Right atrium auricular region (tissue), 2 donors: ENCODE measurements at regions not wholly inside any gene's neighbourhood (a gene's known extent, or its start where the extent isn't known, plus 50 kb on each side); places are given as distances from the start of the nearest gene placed in this dataset.
"Not testable (repeated sequence)": the region's sequence is repeated elsewhere in the genome, so short reads cannot be mapped to it uniquely, and the experiment has no call there.

Source experiments
- DNase-seq: peaks from one replicate; pipeline ENCODE4 v3.0.0-alpha.2; 2019; ENCODE audit warnings: low spot score
- H3K27ac ChIP-seq, 2 donors: fragments of 200-600 bp; sonication (generic); 1 replicate in 1 of 2; 2 replicates in 1 of 2; pipeline ENCODE4 v1.5.1; 2016 to 2019
- H3K27me3 ChIP-seq, 2 donors: fragments of 200-600 bp; sonication (generic); one replicate each; pipeline versions ENCODE4 v1.5.1 to v1.6.0; 2017 to 2019
- H3K36me3 ChIP-seq: fragments of 200-600 bp; sonication (generic); one replicate; pipeline ENCODE4 v1.5.1; 2016
- H3K4me1 ChIP-seq, 2 donors: fragments of 200-600 bp; sonication (generic); one replicate each; pipeline versions ENCODE4 v1.5.1 to v1.6.0; 2017 to 2019
- H3K4me3 ChIP-seq, 2 donors: fragments of 200-600 bp; sonication (generic); 1 replicate in 1 of 2; 2 replicates in 1 of 2; pipeline ENCODE4 v1.5.1; 2017 to 2019; ENCODE audit warnings: mild to moderate bottlenecking in 1 of 2, moderate library complexity in 1 of 2
- H3K9me3 ChIP-seq, 2 donors: fragments of 200-600 bp; sonication (generic); one replicate each; pipeline ENCODE4 v1.5.1; 2019
- CTCF ChIP-seq, 2 donors: fragments of 200-600 bp; sonication (generic); IDR thresholded peaks; one replicate each; pipeline ENCODE4 v1.5.1; 2019; ENCODE audit warnings: antibody characterized with exemption in 2 of 2

GRCh38 chr15:69767191-69767590, 314.6 kb downstream of the RPLP1 start:
- Histone ChIP-seq H3K27me3 (no peaks in the 10 kb centered on the region), H3K27ac (no peak overlapping the region), H3K4me3 (no peak overlapping the region), H3K36me3 (no peaks in the 10 kb centered on the region), H3K9me3 (peaks cover 0 to 4% of the 10 kb centered on the region in 2 donors), H3K4me1 (no peaks in the 10 kb centered on the region)
- no peak for TF ChIP-seq CTCF (IDR thresholded peaks at IDR 0.05)
- DNase-seq: no peak

GRCh38 chr15:69769336-69769735, 316.7 kb downstream of the RPLP1 start:
- H3K4me3 ChIP-seq, H3K9me3 ChIP-seq, H3K4me1 ChIP-seq, H3K27me3 ChIP-seq, H3K36me3 ChIP-seq, DNase-seq, H3K27ac ChIP-seq: not testable (repeated sequence)

GRCh38 chr15:69774258-69774657, 321.6 kb downstream of the RPLP1 start:
- H3K27ac ChIP-seq, H3K4me1 ChIP-seq, H3K36me3 ChIP-seq, DNase-seq, H3K27me3 ChIP-seq, H3K4me3 ChIP-seq: not testable (repeated sequence)
- peaks cover 0 to 11% of the 10 kb centered on the region in 2 donors for H3K9me3 ChIP-seq

GRCh38 chr15:69774711-69775110, 322.1 kb downstream of the RPLP1 start:
- not testable (repeated sequence) for H3K4me1 ChIP-seq, H3K4me3 ChIP-seq, H3K27ac ChIP-seq, DNase-seq, H3K27me3 ChIP-seq, H3K36me3 ChIP-seq
- peaks cover 0 to 11% of the 10 kb centered on the region in 2 donors for H3K9me3 ChIP-seq

GRCh38 chr15:69777356-69777755, 320.4 kb downstream of the TLE3 start:
- Histone ChIP-seq H3K27me3 (no peaks in the 10 kb centered on the region), H3K4me3 (no peak overlapping the region), H3K4me1 (no peaks in the 10 kb centered on the region), H3K27ac (no peak overlapping the region), H3K9me3 (peaks cover 0 to 11% of the 10 kb centered on the region in 2 donors), H3K36me3 (no peaks in the 10 kb centered on the region)
- DNase-seq: no peak
- no peak for TF ChIP-seq CTCF (IDR thresholded peaks at IDR 0.05)

GRCh38 chr15:69780374-69780773, 317.3 kb downstream of the TLE3 start:
- DNase-seq: no peak
- Histone ChIP-seq H3K27me3 (no peaks in the 10 kb centered on the region), H3K4me1 (no peaks in the 10 kb centered on the region), H3K4me3 (no peak overlapping the region), H3K36me3 (no peaks in the 10 kb centered on the region), H3K27ac (no peak overlapping the region), H3K9me3 (peaks cover 0 to 11% of the 10 kb centered on the region in 2 donors)
- TF ChIP-seq CTCF (IDR thresholded peaks at IDR 0.05): no peak

- Histone ChIP-seq H3K27me3 (no peaks in the 10 kb centered on the region), H3K27ac (no peak overlapping the region), H3K4me1 (no peaks in the 10 kb centered on the region), H3K9me3 (peaks cover 0 to 11% of the 10 kb centered on the region in 2 donors), H3K4me3 (no peak overlapping the region), H3K36me3 (no peaks in the 10 kb centered on the region)
- TF ChIP-seq CTCF (IDR thresholded peaks at IDR 0.05): no peak
- DNase-seq: no peak
These were observed 316.7 kb downstream of the TLE3 start for GRCh38 chr15:69780981-69781380.
